Endothelial cell (in vitro differentiated cells): ENCODE measurements at regions not wholly inside any gene's neighbourhood (a gene's known extent, or its start where the extent isn't known, plus 50 kb on each side); places are given as distances from the start of the nearest gene placed in this dataset.

Experiments used
- DNase-seq: peaks from one replicate; pipeline ENCODE4 v3.0.0; 2021; ENCODE audit warnings: low spot score
- H3K27ac Mint-ChIP-seq: one replicate; pipeline ENCODE4 v1.8.0; 2021; ENCODE audit warnings: mixed read lengths, inconsistent platforms; ENCODE audit not compliant: unreplicated experiment
- H3K27me3 Mint-ChIP-seq: one replicate; pipeline ENCODE4 v1.8.0; 2021; ENCODE audit warnings: mild to moderate bottlenecking, moderate library complexity, mixed read lengths, inconsistent platforms; ENCODE audit not compliant: unreplicated experiment
- H3K36me3 Mint-ChIP-seq: one replicate; pipeline ENCODE4 v1.8.0; 2021; ENCODE audit warnings: mild to moderate bottlenecking, low read depth, mixed read lengths, inconsistent platforms; ENCODE audit not compliant: unreplicated experiment
- H3K4me1 Mint-ChIP-seq: one replicate; pipeline ENCODE4 v1.8.0; 2021; ENCODE audit warnings: mild to moderate bottlenecking, mixed read lengths, inconsistent platforms; ENCODE audit not compliant: unreplicated experiment
- H3K4me3 Mint-ChIP-seq: one replicate; pipeline ENCODE4 v1.8.0; 2021; ENCODE audit warnings: mild to moderate bottlenecking, mixed read lengths, inconsistent platforms; ENCODE audit not compliant: unreplicated experiment
- H3K9me3 Mint-ChIP-seq: one replicate; pipeline ENCODE4 v1.8.0; 2021; ENCODE audit warnings: mixed read lengths, inconsistent platforms; ENCODE audit not compliant: unreplicated experiment
- CTCF ChIP-seq: fragments of 200-600 bp; sonication (generic); IDR thresholded peaks from one replicate; pipeline ENCODE4 v1.5.0; 2021; ENCODE audit warnings: antibody characterized with exemption; ENCODE audit not compliant: unreplicated experiment

- H3K36me3 Mint-ChIP-seq: peaks cover 13% of the 10 kb centered on the region
- no peak for DNase-seq
- no peak for TF ChIP-seq CTCF
- peaks cover 22% of the 10 kb centered on the region for H3K9me3 Mint-ChIP-seq
- peaks cover 25% of the 10 kb centered on the region for H3K27me3 Mint-ChIP-seq
- no peak overlapping the region for H3K27ac Mint-ChIP-seq
- no peaks in the 10 kb centered on the region for H3K4me1 Mint-ChIP-seq
- H3K4me3 Mint-ChIP-seq: no peak overlapping the region
Observed at GRCh38 chr19:16018106-16018755, 58.1 kb upstream of the TPM4 start.

- peaks cover 28% of the 10 kb centered on the region for H3K27me3 Mint-ChIP-seq
- H3K4me3 Mint-ChIP-seq: no peak overlapping the region
- H3K36me3 Mint-ChIP-seq: peaks cover 9% of the 10 kb centered on the region
- no peak for DNase-seq
- H3K9me3 Mint-ChIP-seq: peaks cover 17% of the 10 kb centered on the region
- no peak for TF ChIP-seq CTCF
- H3K27ac Mint-ChIP-seq: no peak overlapping the region
- no peaks in the 10 kb centered on the region for H3K4me1 Mint-ChIP-seq
Observed at GRCh38 chr19:16018801-16019551, 57.3 kb upstream of the TPM4 start.

GRCh38 chr19:16019691-16020448, 56.4 kb upstream of the TPM4 start:
- Mint-ChIP-seq H3K4me1 (no peaks in the 10 kb centered on the region), H3K27ac (no peak overlapping the region), H3K36me3 (peaks cover 7% of the 10 kb centered on the region), H3K4me3 (no peak overlapping the region), H3K27me3 (peaks cover 27% of the 10 kb centered on the region), H3K9me3 (peaks cover 13% of the 10 kb centered on the region)
- TF ChIP-seq CTCF: no peak
- DNase-seq: no peak

- no peak for DNase-seq
- no peak overlapping the region for H3K27ac Mint-ChIP-seq
- peaks cover 15% of the 10 kb centered on the region for H3K27me3 Mint-ChIP-seq
- H3K4me1 Mint-ChIP-seq: no peaks in the 10 kb centered on the region
- H3K36me3 Mint-ChIP-seq: peaks cover 3% of the 10 kb centered on the region
- no peak overlapping the region for H3K4me3 Mint-ChIP-seq
- TF ChIP-seq CTCF: no peak
- peaks cover 2% of the 10 kb centered on the region for H3K9me3 Mint-ChIP-seq
Observed at GRCh38 chr19:16021796-16022195, 54.5 kb upstream of the TPM4 start.
